ENCODE measurements at regions not wholly inside any gene's neighbourhood (a gene's known extent, or its start where the extent isn't known, plus 50 kb on each side); places are given as distances from the start of the nearest gene placed in this dataset.

GRCh38 chr12:64943686-64944085 lies 119.2 kb downstream of the TBC1D30 start:
- Histone ChIP-seq H3K27ac (ENCODE audit: control insufficient read depth, insufficient read depth) (no peak overlapping the region), H3K9me3 (replicated peaks; ENCODE audit: control insufficient read depth, insufficient read depth, low read length) (no peaks in the 10 kb centered on the region), H4K20me1 (ENCODE audit: control insufficient read depth, insufficient read depth) (no peaks in the 10 kb centered on the region), H3K79me2 (ENCODE audit: control insufficient read depth, insufficient read depth, low read length) (no peaks in the 10 kb centered on the region), H3K4me3 (no peak overlapping the region), H2AFZ (ENCODE audit: control insufficient read depth, low read depth, low read length) (peak overlapping the region; percentile 26; the same call in 1 of the 2 replicates), H3K9ac (ENCODE audit: control insufficient read depth, insufficient read depth, low read length) (no peak overlapping the region), H3K36me3 (ENCODE audit: control insufficient read depth in 2 of 2, insufficient read depth in 2 of 2, low read length in 1 of 2) (no peaks in the 10 kb centered on the region), H3K27me3 (replicated peaks in 1 of 2; ENCODE audit: control insufficient read depth in 2 of 2, insufficient read depth in 2 of 2, low read length in 1 of 2) (no peaks in the 10 kb centered on the region), H3K4me1 (ENCODE audit: control insufficient read depth, insufficient read depth, low read length) (peaks cover 7% of the 10 kb centered on the region), H3K4me2 (ENCODE audit: control insufficient read depth, insufficient read depth) (no peak overlapping the region; the same call in 1 of the 2 replicates)
- FAIRE-seq: no peak
- no peak for DNase-seq (ENCODE audit: low read depth, low spot score)
- peak; percentile 35; the same call in 2 of the 3 replicates for ATAC-seq
- RAD21 ChIA-PET (ENCODE audit: unreplicated experiment): no interaction called here
- TF ChIP-seq RAD21 (IDR thresholded peaks at IDR 0.05; ENCODE audit: insufficient read depth, low read depth, low read length) (no peak), NFYA (IDR thresholded peaks at IDR 0.05; ENCODE audit: borderline replicate concordance, low read depth, low read length) (no peak), HDGF (IDR thresholded peaks at IDR 0.05) (no peak), CHD2 (IDR thresholded peaks at IDR 0.05; ENCODE audit: borderline replicate concordance, low read depth, low read length) (no peak), FOXM1 (IDR thresholded peaks at IDR 0.05; ENCODE audit: low read depth, low read length) (peak; percentile 40; the same call in 1 of the 2 replicates), MYB (IDR thresholded peaks at IDR 0.05; ENCODE audit: borderline replicate concordance, low read depth, low read length) (no peak), SUPT20H (IDR thresholded peaks at IDR 0.05; ENCODE audit: borderline replicate concordance, control insufficient read depth, low read depth, low read length) (no peak), RUNX3 (IDR thresholded peaks at IDR 0.05; ENCODE audit: low read length) (peak; percentile 94), STAT3 (IDR thresholded peaks at IDR 0.05; ENCODE audit: low read depth, low read length) (no peak), NFIC (IDR thresholded peaks at IDR 0.05; ENCODE audit: low read depth, low read length) (peak; percentile 64; the same call in 1 of the 2 replicates), ATF2 (IDR thresholded peaks at IDR 0.05; ENCODE audit: low read length) (no peak), CBFB (IDR thresholded peaks at IDR 0.05; ENCODE audit: low read depth) (0 out of 2 replicates have a peak, but pooled peaks have one; percentile 38), TCF3 (IDR thresholded peaks at IDR 0.05; ENCODE audit: borderline replicate concordance, insufficient read depth, low read depth, low read length) (peak; percentile 31; the same call in 1 of the 2 replicates), RB1 (IDR thresholded peaks at IDR 0.05; ENCODE audit: borderline replicate concordance) (no peak), USF2 (IDR thresholded peaks at IDR 0.05; ENCODE audit: borderline replicate concordance, low read depth, low read length) (no peak), RBBP5 (conservative IDR thresholded peaks at IDR 0.05) (no peak), TARDBP (IDR thresholded peaks at IDR 0.05; ENCODE audit: borderline replicate concordance) (no peak)
- WGBS (ENCODE audit: insufficient coverage, insufficient replicate concordance, low lambda C conversion rate, missing lambda C conversion rate): 1% methylated on average over 5 of the region's 5 CpGs
- SMC1A ChIA-PET (ENCODE audit: uncharacterized antibody, unreplicated experiment): interaction anchor here (1.0 to 1.2 kb wide), 3 partner anchors 11 to 45 kb away, joined by 3 to 4 read pairs (median 3); no protein-coding TSS in a partner anchor
- POLR2A ChIA-PET: no interaction called here
- CTCF ChIA-PET: interaction anchor here (1.6 kb wide), 1 partner anchor 148 kb away, joined by 4 read pairs; no protein-coding TSS in a partner anchor
- intact Hi-C loops (cut with micrococcal nuclease; ENCODE audit: unreplicated experiment) (no loop called here), in situ Hi-C loops (cut with MboI) (no loop called here)
- BruUV-seq (replicated peaks): no TSS peak
